ENCODE measurements at regions not wholly inside any gene's neighbourhood (a gene's known extent, or its start where the extent isn't known, plus 50 kb on each side); places are given as distances from the start of the nearest gene placed in this dataset.

GRCh38 chr1:58927722-58928085, 143.9 kb upstream of the JUN start:
- Mint-ChIP-seq H3K27me3 (peaks cover 10% of the 10 kb centered on the region), H3K4me3 (no peak overlapping the region), H3K27ac (no peak overlapping the region), H3K9me3 (no peaks in the 10 kb centered on the region), H3K4me1 (peaks cover 56% of the 10 kb centered on the region)
- no peak for DNase-seq
- no peak for ATAC-seq

- no peak for ATAC-seq
- no peaks in the 10 kb centered on the region for H3K9me3 Mint-ChIP-seq
- peaks cover 10% of the 10 kb centered on the region for H3K27me3 Mint-ChIP-seq
- DNase-seq = no peak
- peaks cover 55% of the 10 kb centered on the region for H3K4me1 Mint-ChIP-seq
- no peak overlapping the region for H3K27ac Mint-ChIP-seq
- no peak overlapping the region for H3K4me3 Mint-ChIP-seq
Observed at GRCh38 chr1:58928514-58928913, 144.7 kb upstream of the JUN start.

GRCh38 chr1:58929671-58930325, 146.0 kb upstream of the JUN start:
- ATAC-seq (peak; percentile 55), DNase-seq (no peak)
- peak overlapping the region in 1 of 2 donors; percentile 77 for H3K27ac Mint-ChIP-seq
- no peak overlapping the region for H3K4me3 Mint-ChIP-seq
- peaks cover 55% of the 10 kb centered on the region for H3K4me1 Mint-ChIP-seq
- peaks cover 10% of the 10 kb centered on the region for H3K27me3 Mint-ChIP-seq
- H3K9me3 Mint-ChIP-seq = no peaks in the 10 kb centered on the region

GRCh38 chr1:58931024-58931423, 147.2 kb upstream of the JUN start:
- DNase-seq (no peak), ATAC-seq (no peak)
- Mint-ChIP-seq H3K27me3 (peaks cover 10% of the 10 kb centered on the region), H3K9me3 (no peaks in the 10 kb centered on the region), H3K4me1 (peaks cover 55% of the 10 kb centered on the region), H3K27ac (no peak overlapping the region), H3K4me3 (no peak overlapping the region)

- Mint-ChIP-seq H3K4me3 (no peak overlapping the region), H3K9me3 (no peaks in the 10 kb centered on the region), H3K4me1 (peaks cover 52% of the 10 kb centered on the region), H3K27ac (peak overlapping the region in 1 of 2 donors; percentile 68), H3K27me3 (peaks cover 10% of the 10 kb centered on the region)
- ATAC-seq (no peak), DNase-seq (no peak)
Observed at GRCh38 chr1:58931756-58932155, 147.9 kb upstream of the JUN start.

- Mint-ChIP-seq H3K4me1 (peaks cover 43% of the 10 kb centered on the region), H3K27me3 (peaks cover 10% of the 10 kb centered on the region), H3K4me3 (no peak overlapping the region), H3K9me3 (no peaks in the 10 kb centered on the region), H3K27ac (no peak overlapping the region)
- DNase-seq = no peak
- no peak for ATAC-seq
Observed at GRCh38 chr1:58932859-58933598, 149.2 kb upstream of the JUN start.

- H3K9me3 Mint-ChIP-seq = no peaks in the 10 kb centered on the region
Observed at GRCh38 chr1:58933599-58933926, 149.7 kb upstream of the JUN start.

GRCh38 chr1:58934706-58935105, 150.9 kb upstream of the JUN start:
- H3K9me3 Mint-ChIP-seq = no peaks in the 10 kb centered on the region

More at GRCh38 chr1:58933599-58933926, 149.7 kb upstream of the JUN start:
- Mint-ChIP-seq H3K27ac (no peak overlapping the region), H3K27me3 (peaks cover 5% of the 10 kb centered on the region), H3K4me3 (no peak overlapping the region), H3K4me1 (peaks cover 41% of the 10 kb centered on the region)
- ATAC-seq (no peak), DNase-seq (no peak)

GRCh38 chr1:58936973-58937372, 153.1 kb upstream of the JUN start:
- Mint-ChIP-seq H3K9me3 (no peaks in the 10 kb centered on the region), H3K27me3 (no peaks in the 10 kb centered on the region), H3K4me3 (no peak overlapping the region), H3K27ac (no peak overlapping the region), H3K4me1 (peaks cover 38% of the 10 kb centered on the region)
- DNase-seq = no peak
- ATAC-seq = no peak

More at GRCh38 chr1:58934706-58935105, 150.9 kb upstream of the JUN start:
- no peak for DNase-seq
- H3K27ac Mint-ChIP-seq = no peak overlapping the region
- H3K4me1 Mint-ChIP-seq = peaks cover 33% of the 10 kb centered on the region
- H3K27me3 Mint-ChIP-seq = no peaks in the 10 kb centered on the region
- H3K4me3 Mint-ChIP-seq = no peak overlapping the region
- no peak for ATAC-seq

GRCh38 chr1:58939146-58939545, 155.3 kb upstream of the JUN start:
- H3K27me3 Mint-ChIP-seq = no peaks in the 10 kb centered on the region
- peaks cover 0 to 6% of the 10 kb centered on the region in 2 donors for H3K9me3 Mint-ChIP-seq
- ATAC-seq (no peak), DNase-seq (no peak)
- peaks cover 50% of the 10 kb centered on the region for H3K4me1 Mint-ChIP-seq
- no peak overlapping the region for H3K27ac Mint-ChIP-seq
- no peak overlapping the region for H3K4me3 Mint-ChIP-seq

- Mint-ChIP-seq H3K27me3 (no peaks in the 10 kb centered on the region), H3K4me1 (peaks cover 57% of the 10 kb centered on the region), H3K9me3 (peaks cover 0 to 6% of the 10 kb centered on the region in 2 donors), H3K4me3 (no peak overlapping the region), H3K27ac (no peak overlapping the region)
- DNase-seq = no peak
- ATAC-seq = no peak
Observed at GRCh38 chr1:58939666-58940370, 156.0 kb upstream of the JUN start.

GRCh38 chr1:58941471-58942289, 157.8 kb upstream of the JUN start:
- DNase-seq (peak in 1 of 2 donors; percentile 34), ATAC-seq (peak; percentile 87)
- Mint-ChIP-seq H3K4me3 (peak overlapping the region; percentile 29), H3K27me3 (no peaks in the 10 kb centered on the region), H3K27ac (peak overlapping the region in 1 of 2 donors; percentile 75), H3K9me3 (peaks cover 0 to 12% of the 10 kb centered on the region in 2 donors), H3K4me1 (peaks cover 61% of the 10 kb centered on the region)

- Mint-ChIP-seq H3K9me3 (peaks cover 0 to 17% of the 10 kb centered on the region in 2 donors), H3K27me3 (no peaks in the 10 kb centered on the region), H3K4me3 (no peak overlapping the region), H3K4me1 (peaks cover 61% of the 10 kb centered on the region), H3K27ac (no peak overlapping the region)
- DNase-seq = no peak
- ATAC-seq = no peak
Observed at GRCh38 chr1:58942759-58943191, 158.9 kb upstream of the JUN start.

- Mint-ChIP-seq H3K4me1 (peaks cover 65% of the 10 kb centered on the region), H3K27ac (peak overlapping the region; percentile 24 to 80), H3K27me3 (no peaks in the 10 kb centered on the region), H3K4me3 (no peak overlapping the region), H3K9me3 (peaks cover 0 to 22% of the 10 kb centered on the region in 2 donors)
- ATAC-seq = peak; percentile 19
- DNase-seq = no peak
Observed at GRCh38 chr1:58943776-58944175, 159.9 kb upstream of the JUN start.

GRCh38 chr1:58944439-58944838, 160.6 kb upstream of the JUN start:
- Mint-ChIP-seq H3K27me3 (no peaks in the 10 kb centered on the region), H3K9me3 (peaks cover 0 to 22% of the 10 kb centered on the region in 2 donors), H3K4me1 (peaks cover 71% of the 10 kb centered on the region), H3K4me3 (peak overlapping the region in 1 of 2 donors; percentile 27), H3K27ac (peak overlapping the region in 1 of 2 donors; percentile 50)
- ATAC-seq (no peak), DNase-seq (no peak)
